ENCODE measurements at regions not wholly inside any gene's neighbourhood (a gene's known extent, or its start where the extent isn't known, plus 50 kb on each side); places are given as distances from the start of the nearest gene placed in this dataset.

- TF ChIP-seq POLR2A (IDR thresholded peaks at IDR 0.05) (no peak), EP300 (IDR thresholded peaks at IDR 0.05) (no peak), POLR2AphosphoS5 (IDR thresholded peaks at IDR 0.05) (no peak), CTCF (IDR thresholded peaks at IDR 0.05) (no peak)
- Histone ChIP-seq H3K4me3 (no peak overlapping the region), H3K36me3 (no peaks in the 10 kb centered on the region), H3K27ac (no peak overlapping the region), H3K9me3 (no peaks in the 10 kb centered on the region), H3K4me1 (no peaks in the 10 kb centered on the region), H3K27me3 (peaks cover 40% of the 10 kb centered on the region)
- 92 to 94% methylated on average over 4 of the region's 8 CpGs for WGBS, 2 donors (ENCODE audit: low coverage in 1 of 2)
- no peak for ATAC-seq
Measured at GRCh38 chr3:43862992-43863805, 172.5 kb downstream of the ABHD5 start.

GRCh38 chr3:43863966-43864933 is 173.5 kb downstream of the ABHD5 start:
- WGBS, 2 donors (ENCODE audit: low coverage in 1 of 2) = 62 to 67% methylated on average over 4 to 5 of the region's 6 CpGs
- TF ChIP-seq CTCF (IDR thresholded peaks at IDR 0.05) (no peak), POLR2AphosphoS5 (IDR thresholded peaks at IDR 0.05) (no peak), POLR2A (IDR thresholded peaks at IDR 0.05) (no peak), EP300 (IDR thresholded peaks at IDR 0.05) (no peak)
- Histone ChIP-seq H3K36me3 (no peaks in the 10 kb centered on the region), H3K27ac (no peak overlapping the region), H3K27me3 (peaks cover 29% of the 10 kb centered on the region), H3K4me3 (no peak overlapping the region), H3K4me1 (no peaks in the 10 kb centered on the region), H3K9me3 (no peaks in the 10 kb centered on the region)
- no peak for ATAC-seq

GRCh38 chr3:43865351-43865750 is 174.6 kb downstream of the ABHD5 start:
- no peak for ATAC-seq
- TF ChIP-seq CTCF (IDR thresholded peaks at IDR 0.05) = no peak
- TF ChIP-seq POLR2AphosphoS5 (IDR thresholded peaks at IDR 0.05) = no peak
- no peak for TF ChIP-seq EP300 (IDR thresholded peaks at IDR 0.05)
- no peak for TF ChIP-seq POLR2A (IDR thresholded peaks at IDR 0.05)
- 80 to 90% methylated on average over 2 of the region's 4 CpGs for WGBS, 2 donors (ENCODE audit: low coverage in 1 of 2)
- Histone ChIP-seq H3K27ac (no peak overlapping the region), H3K27me3 (peaks cover 20% of the 10 kb centered on the region), H3K4me3 (no peak overlapping the region), H3K36me3 (no peaks in the 10 kb centered on the region), H3K9me3 (no peaks in the 10 kb centered on the region), H3K4me1 (no peaks in the 10 kb centered on the region)

GRCh38 chr3:43865887-43866528 is 175.3 kb downstream of the ABHD5 start:
- Histone ChIP-seq H3K36me3 (no peaks in the 10 kb centered on the region), H3K4me1 (no peaks in the 10 kb centered on the region), H3K9me3 (no peaks in the 10 kb centered on the region), H3K27ac (no peak overlapping the region), H3K4me3 (no peak overlapping the region), H3K27me3 (peaks cover 20% of the 10 kb centered on the region)
- TF ChIP-seq POLR2AphosphoS5 (IDR thresholded peaks at IDR 0.05) (no peak), POLR2A (IDR thresholded peaks at IDR 0.05) (no peak), CTCF (IDR thresholded peaks at IDR 0.05) (no peak), EP300 (IDR thresholded peaks at IDR 0.05) (no peak)
- ATAC-seq = no peak
- WGBS, 2 donors (ENCODE audit: low coverage in 1 of 2) = 83% methylated on average over 7 of the region's 9 CpGs; no CpG with 5 or more reads in 1 of the 2 donors

Data from gastroesophageal sphincter (tissue), 4 donors.